ENCODE measurements at regions not wholly inside any gene's neighbourhood (a gene's known extent, or its start where the extent isn't known, plus 50 kb on each side); places are given as distances from the start of the nearest gene placed in this dataset.
A peak's percentile ranks its signal among the peaks of the same experiment; 100 is the strongest.

- H2BK120ac ChIP-seq (ENCODE audit: low read depth, low read length, poor library complexity, severe bottlenecking) = no peak overlapping the region
- peak; percentile 73 for TF ChIP-seq CTCF (conservative IDR thresholded peaks at IDR 0.05)
- H3K9me3 ChIP-seq (ENCODE audit: control insufficient read depth, low read depth, low read length) = no peaks in the 10 kb centered on the region
- no peak overlapping the region for H4K8ac ChIP-seq (replicated peaks; ENCODE audit: insufficient read length, low read depth, low read length)
- peak overlapping the region in 1 of 3 experiments; percentile 59; a peak in 1 of 7 replicates for H3K27ac Mint-ChIP-seq
- H3K9me3 Mint-ChIP-seq = no peaks in the 10 kb centered on the region
- DNase-seq = peak; percentile 56
- H3K4me1 ChIP-seq (ENCODE audit: insufficient read depth, low read length) = peaks cover 5% of the 10 kb centered on the region; the same call in 1 of the 2 replicates
- H3T11ph ChIP-seq (ENCODE audit: low read length) = no peak overlapping the region
- H3K4ac ChIP-seq (ENCODE audit: low read depth, low read length) = no peak overlapping the region
- no peaks in the 10 kb centered on the region for H4K20me1 ChIP-seq (ENCODE audit: control insufficient read depth, insufficient read depth, insufficient read length)
- H3K9ac ChIP-seq (ENCODE audit: extremely low read depth, insufficient read length, low read length) = no peak overlapping the region
- peaks cover 11 to 31% of the 10 kb centered on the region in 2 experiments for H3K4me1 Mint-ChIP-seq
- no peaks in the 10 kb centered on the region for H3K79me2 ChIP-seq (ENCODE audit: insufficient read depth, low read length)
- H3K27ac ChIP-seq (ENCODE audit: insufficient read length, low read depth, low read length) = no peak overlapping the region
- H3K4me3 Mint-ChIP-seq = no peak overlapping the region
- no peak overlapping the region for H2AFZ ChIP-seq (ENCODE audit: low read length)
- H3K14ac ChIP-seq (ENCODE audit: insufficient read depth, low read length) = no peak overlapping the region
- H3K18ac ChIP-seq (ENCODE audit: insufficient read length, low read depth, low read length) = no peak overlapping the region
- H2BK15ac ChIP-seq (ENCODE audit: low read depth, low read length) = no peak overlapping the region
- no peak overlapping the region for H2BK5ac ChIP-seq (ENCODE audit: insufficient read length, low read length)
- no peak overlapping the region for H4K5ac ChIP-seq (ENCODE audit: insufficient read length, low read depth, low read length)
- H2BK12ac ChIP-seq (ENCODE audit: insufficient read length, low read depth, low read length) = no peak overlapping the region
- H2BK20ac ChIP-seq (ENCODE audit: low read depth, low read length, poor library complexity, severe bottlenecking) = no peak overlapping the region
- H3K4me2 ChIP-seq (ENCODE audit: insufficient read depth, insufficient read length, low read length) = no peak overlapping the region
- H3K36me3 Mint-ChIP-seq (ENCODE audit: insufficient read depth in 1 of 3, low read depth in 3 of 3) = no peaks in the 10 kb centered on the region
- no peak overlapping the region for H4K91ac ChIP-seq (ENCODE audit: insufficient read length, low read depth, low read length)
- WGBS (ENCODE audit: extremely low coverage, insufficient read length, low lambda C conversion rate) = no CpG with 5 or more reads among the region's 9 CpGs
- H3K27me3 Mint-ChIP-seq (ENCODE audit: low read depth) = no peaks in the 10 kb centered on the region
- H3K56ac ChIP-seq (ENCODE audit: insufficient read length, low read depth, low read length) = no peak overlapping the region
- H3K27me3 ChIP-seq (ENCODE audit: insufficient read depth, low read length) = no peaks in the 10 kb centered on the region
- H3K79me1 ChIP-seq (ENCODE audit: insufficient read depth, low read depth, low read length, poor library complexity, severe bottlenecking) = no peaks in the 10 kb centered on the region
- H3K23ac ChIP-seq (ENCODE audit: insufficient read length, low read depth, low read length) = no peak overlapping the region
- H2AK5ac ChIP-seq (ENCODE audit: insufficient read length, low read length) = no peak overlapping the region
- no peaks in the 10 kb centered on the region for H3K23me2 ChIP-seq (ENCODE audit: insufficient read length, low read depth, low read length, poor library complexity, severe bottlenecking)
These were observed 68.4 kb downstream of the VEGFA start for GRCh38 chr6:43838276-43839036.
